SK-N-SH treated with all-trans-retinoic acid at 6 μM for 48 hours (cell line): ENCODE measurements at regions not wholly inside any gene's neighbourhood (a gene's known extent, or its start where the extent isn't known, plus 50 kb on each side); places are given as distances from the start of the nearest gene placed in this dataset.

Source experiments
- ATAC-seq: fragments of 200-7000 bp; cut with Tn5 transposase; 3 replicates; pipeline ENCODE4 v1.9.1; 2020; ENCODE audit warnings: mild to moderate bottlenecking, moderate library complexity
- ARNTL ChIP-seq: fragments of 450-650 bp; formaldehyde crosslinking; IDR thresholded peaks from 2 replicates; pipeline ENCODE4 v1.5.0; 2020; ENCODE audit warnings: low read depth, mild to moderate bottlenecking, moderate library complexity, borderline replicate concordance
- BACH2 ChIP-seq: fragments of 250-450 bp; sonication (Bioruptor Pico); IDR thresholded peaks from 2 replicates; pipeline ENCODE4 v1.9.0; 2021; ENCODE audit warnings: mild to moderate bottlenecking, borderline replicate concordance
- CSDC2 ChIP-seq: fragments of 250-450 bp; sonication (Bioruptor Pico); IDR thresholded peaks from 2 replicates; pipeline ENCODE4 v1.5.0; 2020; ENCODE audit warnings: mild to moderate bottlenecking, moderate library complexity
- CSRNP3 ChIP-seq: fragments of 250-450 bp; sonication (Bioruptor Pico); IDR thresholded peaks from 2 replicates; pipeline ENCODE4 v1.5.1; 2021; ENCODE audit warnings: mild to moderate bottlenecking, moderate library complexity
- ESRRG ChIP-seq: fragments of 250-450 bp; sonication (Bioruptor Pico); IDR thresholded peaks from 2 replicates; pipeline ENCODE4 v1.6.1; 2021; ENCODE audit warnings: mild to moderate bottlenecking
- GLIS3 ChIP-seq: fragments of 250-450 bp; sonication (Bioruptor Pico); IDR thresholded peaks from 2 replicates; pipeline ENCODE4 v1.5.0; 2020; ENCODE audit warnings: mild to moderate bottlenecking, moderate library complexity
- ISL1 ChIP-seq: fragments of 250-450 bp; sonication (Bioruptor Pico); IDR thresholded peaks from 2 replicates; pipeline ENCODE4 v2.1.2; 2022; ENCODE audit warnings: mild to moderate bottlenecking, moderate library complexity
- OSR1 ChIP-seq: fragments of 250-450 bp; sonication (Bioruptor Pico); IDR thresholded peaks from 2 replicates; pipeline ENCODE4 v1.8.0; 2022; ENCODE audit warnings: moderate library complexity, mild to moderate bottlenecking, inconsistent platforms
- PATZ1 ChIP-seq: fragments of 250-450 bp; sonication (Bioruptor Pico); IDR thresholded peaks from 2 replicates; pipeline ENCODE4 v1.8.0; 2020; ENCODE audit warnings: mild to moderate bottlenecking, moderate library complexity, borderline replicate concordance
- POU6F1 ChIP-seq: fragments of 250-450 bp; sonication (Bioruptor Pico); IDR thresholded peaks from 2 replicates; pipeline ENCODE4 v1.8.0; 2021; ENCODE audit warnings: low read depth, mild to moderate bottlenecking, moderate library complexity, borderline replicate concordance
- PPARA ChIP-seq: fragments of 250-450 bp; sonication (Bioruptor Pico); IDR thresholded peaks from 2 replicates; pipeline ENCODE4 v1.5.0; 2020; ENCODE audit warnings: mild to moderate bottlenecking, borderline replicate concordance
- RARB ChIP-seq: fragments of 250-450 bp; sonication (Bioruptor Pico); IDR thresholded peaks from 2 replicates; pipeline ENCODE4 v1.8.0; 2021; ENCODE audit warnings: mild to moderate bottlenecking, moderate library complexity
- SNAI2 ChIP-seq: fragments of 250-450 bp; sonication (Bioruptor Pico); IDR thresholded peaks from 2 replicates; pipeline ENCODE4 v1.5.0; 2020; ENCODE audit warnings: mild to moderate bottlenecking, moderate library complexity
- TCF4 ChIP-seq: fragments of 250-450 bp; sonication (Bioruptor Pico); IDR thresholded peaks from 2 replicates; pipeline ENCODE4 v1.8.0; 2021; ENCODE audit warnings: mild to moderate bottlenecking, moderate library complexity, borderline replicate concordance
- TOX ChIP-seq: fragments of 250-450 bp; sonication (Bioruptor Pico); IDR thresholded peaks from 2 replicates; pipeline ENCODE4 v1.8.0; 2021; ENCODE audit warnings: mild to moderate bottlenecking, moderate library complexity, borderline replicate concordance
- TSHZ2 ChIP-seq: fragments of 250-450 bp; sonication (Bioruptor Pico); IDR thresholded peaks from 2 replicates; pipeline ENCODE4 v1.5.0; 2020; ENCODE audit warnings: mild to moderate bottlenecking, moderate library complexity
- ZC3H10 ChIP-seq: fragments of 250-450 bp; sonication (Bioruptor Pico); IDR thresholded peaks from 2 replicates; pipeline ENCODE4 v1.5.1; 2021; ENCODE audit warnings: mild to moderate bottlenecking, moderate library complexity
- ZFP3 ChIP-seq: fragments of 250-450 bp; sonication (Bioruptor Pico); IDR thresholded peaks from 2 replicates; pipeline ENCODE4 v1.5.0; 2020; ENCODE audit warnings: mild to moderate bottlenecking, moderate library complexity
- ZFP30 ChIP-seq: fragments of 450-650 bp; formaldehyde crosslinking; IDR thresholded peaks from 2 replicates; pipeline ENCODE4 v1.5.0; 2022; ENCODE audit warnings: mild to moderate bottlenecking, moderate library complexity
- ZNF565 ChIP-seq: fragments of 450-650 bp; formaldehyde crosslinking; conservative IDR thresholded peaks from 2 replicates; pipeline ENCODE4 v1.5.0; 2020; ENCODE audit warnings: low read depth, mild to moderate bottlenecking, moderate library complexity
- ZNF70 ChIP-seq: fragments of 450-650 bp; formaldehyde crosslinking; IDR thresholded peaks from 2 replicates; pipeline ENCODE4 v1.5.0; 2020; ENCODE audit warnings: mild to moderate bottlenecking, moderate library complexity
- ZNF8 ChIP-seq: fragments of 450-650 bp; formaldehyde crosslinking; IDR thresholded peaks from 2 replicates; pipeline ENCODE4 v1.5.0; 2020; ENCODE audit warnings: mild to moderate bottlenecking, moderate library complexity

- no peak for TF ChIP-seq ZFP3 (CRISPR knock-in tag)
- TF ChIP-seq PPARA (CRISPR knock-in tag): no peak
- TF ChIP-seq OSR1 (CRISPR knock-in tag): no peak
- no peak for TF ChIP-seq ZFP30 (CRISPR knock-in tag)
- no peak for TF ChIP-seq ZNF565 (CRISPR knock-in tag)
- TF ChIP-seq ARNTL (CRISPR knock-in tag): no peak
- TF ChIP-seq CSRNP3 (CRISPR knock-in tag): no peak
- TF ChIP-seq ZNF70: no peak
- no peak for TF ChIP-seq TSHZ2 (CRISPR knock-in tag)
- TF ChIP-seq TCF4 (CRISPR knock-in tag): no peak
- TF ChIP-seq GLIS3 (CRISPR knock-in tag): no peak
- no peak for TF ChIP-seq BACH2
- no peak for TF ChIP-seq POU6F1
- no peak for TF ChIP-seq ESRRG (CRISPR knock-in tag)
- no peak for TF ChIP-seq TOX (CRISPR knock-in tag)
- TF ChIP-seq RARB (CRISPR knock-in tag): no peak
These were observed 357.7 kb downstream of the BCOR start for GRCh38 chrX:39740078-39740477.

GRCh38 chrX:39741904-39742303, 355.9 kb downstream of the BCOR start:
- no peak for ATAC-seq
- TF ChIP-seq TCF4 (CRISPR knock-in tag): no peak

More at GRCh38 chrX:39740078-39740477, 357.7 kb downstream of the BCOR start:
- ATAC-seq: no peak

GRCh38 chrX:39745818-39746217, 351.9 kb downstream of the BCOR start:
- TF ChIP-seq ISL1 (CRISPR knock-in tag) (no peak), TSHZ2 (CRISPR knock-in tag) (no peak), TCF4 (CRISPR knock-in tag) (no peak), ZNF8 (no peak), PPARA (CRISPR knock-in tag) (no peak), ZFP30 (CRISPR knock-in tag) (no peak), PATZ1 (no peak), ARNTL (CRISPR knock-in tag) (no peak), ZC3H10 (no peak), CSRNP3 (CRISPR knock-in tag) (no peak), ZFP3 (CRISPR knock-in tag) (no peak), GLIS3 (CRISPR knock-in tag) (no peak), ZNF70 (no peak), TOX (CRISPR knock-in tag) (no peak), RARB (CRISPR knock-in tag) (no peak), OSR1 (CRISPR knock-in tag) (no peak), CSDC2 (CRISPR knock-in tag) (no peak), SNAI2 (CRISPR knock-in tag) (no peak), BACH2 (no peak), ZNF565 (CRISPR knock-in tag) (no peak)
- ATAC-seq: no peak
